ENCODE measurements at regions not wholly inside any gene's neighbourhood (a gene's known extent, or its start where the extent isn't known, plus 50 kb on each side); places are given as distances from the start of the nearest gene placed in this dataset.

- Mint-ChIP-seq H3K4me3 (ENCODE audit: unreplicated experiment) (no peak overlapping the region), H3K27ac (ENCODE audit: unreplicated experiment) (no peak overlapping the region), H3K9me3 (ENCODE audit: unreplicated experiment) (no peaks in the 10 kb centered on the region), H3K4me1 (ENCODE audit: unreplicated experiment) (no peaks in the 10 kb centered on the region), H3K27me3 (ENCODE audit: unreplicated experiment) (peaks cover 2% of the 10 kb centered on the region), H3K36me3 (ENCODE audit: low read depth, unreplicated experiment) (no peaks in the 10 kb centered on the region)
- no peak for DNase-seq (ENCODE audit: low spot score)
- no peak for TF ChIP-seq CTCF (IDR thresholded peaks at IDR 0.05; ENCODE audit: unreplicated experiment)
Measured at GRCh38 chr4:178976861-178977260, 1534.6 kb upstream of the AGA start.

GRCh38 chr4:178993306-178993705 is 1551.1 kb upstream of the AGA start:
- no peak for TF ChIP-seq CTCF (IDR thresholded peaks at IDR 0.05; ENCODE audit: unreplicated experiment)
- Mint-ChIP-seq H3K9me3 (ENCODE audit: unreplicated experiment) (no peaks in the 10 kb centered on the region), H3K4me3 (ENCODE audit: unreplicated experiment) (no peak overlapping the region), H3K4me1 (ENCODE audit: unreplicated experiment) (no peaks in the 10 kb centered on the region), H3K36me3 (ENCODE audit: low read depth, unreplicated experiment) (no peaks in the 10 kb centered on the region), H3K27me3 (ENCODE audit: unreplicated experiment) (no peaks in the 10 kb centered on the region), H3K27ac (ENCODE audit: unreplicated experiment) (no peak overlapping the region)
- DNase-seq (ENCODE audit: low spot score): no peak

GRCh38 chr4:179001918-179002317 is 1559.7 kb upstream of the AGA start:
- DNase-seq (ENCODE audit: low spot score): no peak
- Mint-ChIP-seq H3K27me3 (ENCODE audit: unreplicated experiment) (peaks cover 2% of the 10 kb centered on the region), H3K4me1 (ENCODE audit: unreplicated experiment) (no peaks in the 10 kb centered on the region), H3K36me3 (ENCODE audit: low read depth, unreplicated experiment) (no peaks in the 10 kb centered on the region), H3K9me3 (ENCODE audit: unreplicated experiment) (no peaks in the 10 kb centered on the region), H3K4me3 (ENCODE audit: unreplicated experiment) (no peak overlapping the region), H3K27ac (ENCODE audit: unreplicated experiment) (no peak overlapping the region)
- TF ChIP-seq CTCF (IDR thresholded peaks at IDR 0.05; ENCODE audit: unreplicated experiment): no peak

GRCh38 chr4:179007755-179008154 is 1565.5 kb upstream of the AGA start:
- no peak for DNase-seq (ENCODE audit: low spot score)
- H3K4me3 Mint-ChIP-seq (ENCODE audit: unreplicated experiment): no peak overlapping the region
- H3K4me1 Mint-ChIP-seq (ENCODE audit: unreplicated experiment): peaks cover 4% of the 10 kb centered on the region

GRCh38 chr4:179017581-179017980 is 1575.3 kb upstream of the AGA start:
- DNase-seq (ENCODE audit: low spot score): no peak
- Mint-ChIP-seq H3K36me3 (ENCODE audit: low read depth, unreplicated experiment) (no peaks in the 10 kb centered on the region), H3K9me3 (ENCODE audit: unreplicated experiment) (no peaks in the 10 kb centered on the region), H3K4me3 (ENCODE audit: unreplicated experiment) (no peak overlapping the region), H3K27me3 (ENCODE audit: unreplicated experiment) (peaks cover 2% of the 10 kb centered on the region), H3K4me1 (ENCODE audit: unreplicated experiment) (no peaks in the 10 kb centered on the region), H3K27ac (ENCODE audit: unreplicated experiment) (no peak overlapping the region)
- TF ChIP-seq CTCF (IDR thresholded peaks at IDR 0.05; ENCODE audit: unreplicated experiment): no peak

More at GRCh38 chr4:179007755-179008154, 1565.5 kb upstream of the AGA start:
- no peak for TF ChIP-seq CTCF (IDR thresholded peaks at IDR 0.05; ENCODE audit: unreplicated experiment)
- Mint-ChIP-seq H3K9me3 (ENCODE audit: unreplicated experiment) (no peaks in the 10 kb centered on the region), H3K27me3 (ENCODE audit: unreplicated experiment) (no peaks in the 10 kb centered on the region), H3K27ac (ENCODE audit: unreplicated experiment) (no peak overlapping the region), H3K36me3 (ENCODE audit: low read depth, unreplicated experiment) (no peaks in the 10 kb centered on the region)

All from endothelial cell (in vitro differentiated cells).